OCI-LY3 (cell line): ENCODE measurements at regions not wholly inside any gene's neighbourhood (a gene's known extent, or its start where the extent isn't known, plus 50 kb on each side); places are given as distances from the start of the nearest gene placed in this dataset.

Source experiments
- H2AFZ ChIP-seq: fragments of 200-600, 300-600 bp; shearing (Covaris generic); 2 replicates; pipeline ENCODE4 v1.6.0; 2014; ENCODE audit warnings: antibody characterized with exemption, low read depth, low read length
- H3K27ac ChIP-seq: fragments of 200-600, 300-600 bp; sonication (generic); 2 replicates; pipeline ENCODE4 v1.5.1; 2014; ENCODE audit warnings: mild to moderate bottlenecking, low read length, moderate library complexity, mixed read lengths
- H3K27me3 ChIP-seq: fragments of 200-600, 300-600 bp; sonication (generic); 2 replicates; pipeline ENCODE4 v1.6.1; 2014; ENCODE audit warnings: low read depth, low read length, mixed read lengths
- H3K36me3 ChIP-seq: fragments of 200-600, 300-600 bp; sonication (generic); replicated peaks from 2 replicates; pipeline ENCODE3; 2014; ENCODE audit warnings: low read depth, low read length, mixed read lengths
- H3K4me1 ChIP-seq: fragments of 300-600, 200-600 bp; sonication (generic); 2 replicates; pipeline ENCODE4 v1.6.1; 2014; ENCODE audit warnings: low read length, mixed read lengths
- H3K4me2 ChIP-seq: fragments of 200-600, 300-600 bp; sonication (generic); 2 replicates; pipeline ENCODE4 v1.6.1; 2014; ENCODE audit warnings: low read length, mixed read lengths
- H3K4me3 ChIP-seq: fragments of 300-600, 200-600 bp; sonication (generic); 2 replicates; pipeline ENCODE4 v1.5.1; 2014; ENCODE audit warnings: antibody characterized with exemption, mild to moderate bottlenecking, low read length, moderate library complexity
- H3K79me2 ChIP-seq: fragments of 300-600, 200-600 bp; shearing (Covaris generic); 2 replicates; pipeline ENCODE4 v1.6.1; 2014; ENCODE audit warnings: mild to moderate bottlenecking, low read length, mixed read lengths
- H3K9ac ChIP-seq: fragments of 300-600, 200-600 bp; shearing (Covaris generic); 2 replicates; pipeline ENCODE4 v1.6.0; 2014; ENCODE audit warnings: mild to moderate bottlenecking, low read length, moderate library complexity
- H3K9me3 ChIP-seq: fragments of 200-600, 300-600 bp; shearing (Covaris generic); 2 replicates; pipeline ENCODE4 v1.6.1; 2014; ENCODE audit warnings: low read length, mixed read lengths; ENCODE audit not compliant: insufficient read depth
- H4K20me1 ChIP-seq: fragments of 200-600, 300-600 bp; sonication (generic); 2 replicates; pipeline ENCODE4 v1.6.1; 2016; ENCODE audit warnings: low read length, mixed read lengths; ENCODE audit not compliant: insufficient read depth
- CTCF ChIP-seq: fragments of 200-600, 300-600 bp; sonication (generic); IDR thresholded peaks from 2 replicates; pipeline ENCODE4 v1.5.1; 2014; ENCODE audit warnings: antibody characterized with exemption, low read length, low read depth
- EZH2phosphoT487 ChIP-seq: fragments of 200-600 bp; shearing (Covaris generic); IDR thresholded peaks from 2 replicates; pipeline ENCODE4 v1.6.1; 2018; ENCODE audit warnings: antibody characterized with exemption, mixed run types, low read depth

- Histone ChIP-seq H3K4me1 (no peaks in the 10 kb centered on the region), H3K4me3 (no peak overlapping the region), H3K4me2 (no peak overlapping the region), H3K27ac (no peak overlapping the region), H2AFZ (no peak overlapping the region), H4K20me1 (no peaks in the 10 kb centered on the region), H3K9ac (no peak overlapping the region), H3K36me3 (no peaks in the 10 kb centered on the region), H3K79me2 (no peaks in the 10 kb centered on the region), H3K9me3 (0 out of 2 replicates have a peak, but pooled peaks cover 4% of the 10 kb centered on the region), H3K27me3 (peaks cover 13% of the 10 kb centered on the region)
- TF ChIP-seq EZH2phosphoT487 (no peak), CTCF (no peak)
Measured at GRCh38 chr2:74735009-74735408, 81.0 kb downstream of the SEMA4F start.

- Histone ChIP-seq H2AFZ (no peak overlapping the region), H3K9me3 (0 out of 2 replicates have a peak, but pooled peaks cover 4% of the 10 kb centered on the region), H3K27me3 (peaks cover 13% of the 10 kb centered on the region), H3K4me2 (no peak overlapping the region), H3K36me3 (no peaks in the 10 kb centered on the region), H3K4me3 (no peak overlapping the region), H3K79me2 (no peaks in the 10 kb centered on the region), H3K27ac (no peak overlapping the region), H4K20me1 (no peaks in the 10 kb centered on the region), H3K4me1 (no peaks in the 10 kb centered on the region), H3K9ac (no peak overlapping the region)
- no peak for TF ChIP-seq EZH2phosphoT487
- TF ChIP-seq CTCF = no peak
Measured at GRCh38 chr2:74735564-74735963, 81.5 kb downstream of the SEMA4F start.

GRCh38 chr2:74736589-74736988, 82.5 kb downstream of the SEMA4F start:
- no peak overlapping the region for H3K27ac ChIP-seq
- no peak overlapping the region for H3K4me3 ChIP-seq
- no peaks in the 10 kb centered on the region for H3K79me2 ChIP-seq
- no peak for TF ChIP-seq EZH2phosphoT487
- TF ChIP-seq CTCF = no peak
- H3K9me3 ChIP-seq = 0 out of 2 replicates have a peak, but pooled peaks cover 4% of the 10 kb centered on the region
- H4K20me1 ChIP-seq = no peaks in the 10 kb centered on the region
- no peak overlapping the region for H2AFZ ChIP-seq
- peaks cover 8% of the 10 kb centered on the region; the same call in 1 of the 2 replicates for H3K27me3 ChIP-seq
- no peaks in the 10 kb centered on the region for H3K4me1 ChIP-seq
- H3K36me3 ChIP-seq = no peaks in the 10 kb centered on the region
- H3K9ac ChIP-seq = no peak overlapping the region
- H3K4me2 ChIP-seq = no peak overlapping the region

GRCh38 chr2:74738586-74738985, 84.5 kb downstream of the SEMA4F start:
- Histone ChIP-seq H3K27me3 (0 out of 2 replicates have a peak, but pooled peaks cover 3% of the 10 kb centered on the region), H3K4me1 (no peaks in the 10 kb centered on the region), H3K36me3 (no peaks in the 10 kb centered on the region), H4K20me1 (no peaks in the 10 kb centered on the region), H2AFZ (no peak overlapping the region), H3K79me2 (no peaks in the 10 kb centered on the region), H3K9me3 (0 out of 2 replicates have a peak, but pooled peaks cover 4% of the 10 kb centered on the region), H3K4me3 (no peak overlapping the region), H3K27ac (no peak overlapping the region), H3K9ac (no peak overlapping the region), H3K4me2 (no peak overlapping the region)
- TF ChIP-seq CTCF = no peak
- no peak for TF ChIP-seq EZH2phosphoT487
